SK-N-SH treated with all-trans-retinoic acid at 6 μM for 48 hours (cell line): ENCODE measurements at regions not wholly inside any gene's neighbourhood (a gene's known extent, or its start where the extent isn't known, plus 50 kb on each side); places are given as distances from the start of the nearest gene placed in this dataset.

Experiments used
- ATAC-seq: fragments of 200-7000 bp; cut with Tn5 transposase; 3 replicates; pipeline ENCODE4 v1.9.1; 2020; ENCODE audit warnings: mild to moderate bottlenecking, moderate library complexity
- ARNTL ChIP-seq: fragments of 450-650 bp; formaldehyde crosslinking; IDR thresholded peaks from 2 replicates; pipeline ENCODE4 v1.5.0; 2020; ENCODE audit warnings: low read depth, mild to moderate bottlenecking, moderate library complexity, borderline replicate concordance
- BACH2 ChIP-seq: fragments of 250-450 bp; sonication (Bioruptor Pico); IDR thresholded peaks from 2 replicates; pipeline ENCODE4 v1.9.0; 2021; ENCODE audit warnings: mild to moderate bottlenecking, borderline replicate concordance
- ESRRG ChIP-seq: fragments of 250-450 bp; sonication (Bioruptor Pico); IDR thresholded peaks from 2 replicates; pipeline ENCODE4 v1.6.1; 2021; ENCODE audit warnings: mild to moderate bottlenecking
- GLIS3 ChIP-seq: fragments of 250-450 bp; sonication (Bioruptor Pico); IDR thresholded peaks from 2 replicates; pipeline ENCODE4 v1.5.0; 2020; ENCODE audit warnings: mild to moderate bottlenecking, moderate library complexity
- ISL1 ChIP-seq: fragments of 250-450 bp; sonication (Bioruptor Pico); IDR thresholded peaks from 2 replicates; pipeline ENCODE4 v2.1.2; 2022; ENCODE audit warnings: mild to moderate bottlenecking, moderate library complexity
- OSR1 ChIP-seq: fragments of 250-450 bp; sonication (Bioruptor Pico); IDR thresholded peaks from 2 replicates; pipeline ENCODE4 v1.8.0; 2022; ENCODE audit warnings: moderate library complexity, mild to moderate bottlenecking, inconsistent platforms
- PPARA ChIP-seq: fragments of 250-450 bp; sonication (Bioruptor Pico); IDR thresholded peaks from 2 replicates; pipeline ENCODE4 v1.5.0; 2020; ENCODE audit warnings: mild to moderate bottlenecking, borderline replicate concordance
- RARB ChIP-seq: fragments of 250-450 bp; sonication (Bioruptor Pico); IDR thresholded peaks from 2 replicates; pipeline ENCODE4 v1.8.0; 2021; ENCODE audit warnings: mild to moderate bottlenecking, moderate library complexity
- SNAI2 ChIP-seq: fragments of 250-450 bp; sonication (Bioruptor Pico); IDR thresholded peaks from 2 replicates; pipeline ENCODE4 v1.5.0; 2020; ENCODE audit warnings: mild to moderate bottlenecking, moderate library complexity
- TOX ChIP-seq: fragments of 250-450 bp; sonication (Bioruptor Pico); IDR thresholded peaks from 2 replicates; pipeline ENCODE4 v1.8.0; 2021; ENCODE audit warnings: mild to moderate bottlenecking, moderate library complexity, borderline replicate concordance
- ZC3H10 ChIP-seq: fragments of 250-450 bp; sonication (Bioruptor Pico); IDR thresholded peaks from 2 replicates; pipeline ENCODE4 v1.5.1; 2021; ENCODE audit warnings: mild to moderate bottlenecking, moderate library complexity
- ZFP3 ChIP-seq: fragments of 250-450 bp; sonication (Bioruptor Pico); IDR thresholded peaks from 2 replicates; pipeline ENCODE4 v1.5.0; 2020; ENCODE audit warnings: mild to moderate bottlenecking, moderate library complexity
- ZFP30 ChIP-seq: fragments of 450-650 bp; formaldehyde crosslinking; IDR thresholded peaks from 2 replicates; pipeline ENCODE4 v1.5.0; 2022; ENCODE audit warnings: mild to moderate bottlenecking, moderate library complexity
- ZNF565 ChIP-seq: fragments of 450-650 bp; formaldehyde crosslinking; conservative IDR thresholded peaks from 2 replicates; pipeline ENCODE4 v1.5.0; 2020; ENCODE audit warnings: low read depth, mild to moderate bottlenecking, moderate library complexity
- TF ChIP-seq, protein P1 (sequence below): fragments of 250-450 bp; sonication (Bioruptor Pico); IDR thresholded peaks from 2 replicates; pipeline ENCODE4 v1.8.0; 2020; ENCODE audit warnings: mild to moderate bottlenecking, moderate library complexity, borderline replicate concordance
- TF ChIP-seq, protein P2 (sequence below): fragments of 250-450 bp; sonication (Bioruptor Pico); IDR thresholded peaks from 2 replicates; pipeline ENCODE4 v1.8.0; 2021; ENCODE audit warnings: low read depth, mild to moderate bottlenecking, moderate library complexity, borderline replicate concordance
- TF ChIP-seq, protein P3 (sequence below): fragments of 250-450 bp; sonication (Bioruptor Pico); IDR thresholded peaks from 2 replicates; pipeline ENCODE4 v1.5.1; 2020; ENCODE audit warnings: low read depth, mild to moderate bottlenecking, moderate library complexity
- TF ChIP-seq, protein P4 (sequence below): fragments of 250-450 bp; sonication (Bioruptor Pico); IDR thresholded peaks from 2 replicates; pipeline ENCODE4 v1.5.0; 2020; ENCODE audit warnings: mild to moderate bottlenecking, moderate library complexity

DNA sequence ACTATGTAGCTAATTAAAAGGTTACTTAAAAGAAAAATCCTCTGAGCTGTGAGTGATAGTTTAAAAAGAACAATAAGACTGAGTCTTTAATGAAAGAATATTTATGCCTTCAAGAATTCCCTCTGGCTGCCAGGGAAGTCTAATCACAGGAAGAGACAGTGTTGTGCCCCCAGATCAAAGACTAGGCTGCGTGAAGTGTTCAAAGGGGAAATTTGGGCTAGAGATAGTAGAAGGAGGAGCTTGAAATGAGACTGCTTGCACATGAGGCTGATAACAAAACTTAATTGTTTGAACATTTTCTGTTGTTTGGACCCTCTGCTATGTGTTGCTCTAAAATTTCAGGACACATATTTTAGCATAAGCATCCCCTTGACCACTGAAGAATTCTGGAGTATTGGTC, 99.7 kb upstream of the MTNR1B start:
- no peak for TF ChIP-seq ZFP3 (CRISPR knock-in tag)
- TF ChIP-seq, protein P1, sequence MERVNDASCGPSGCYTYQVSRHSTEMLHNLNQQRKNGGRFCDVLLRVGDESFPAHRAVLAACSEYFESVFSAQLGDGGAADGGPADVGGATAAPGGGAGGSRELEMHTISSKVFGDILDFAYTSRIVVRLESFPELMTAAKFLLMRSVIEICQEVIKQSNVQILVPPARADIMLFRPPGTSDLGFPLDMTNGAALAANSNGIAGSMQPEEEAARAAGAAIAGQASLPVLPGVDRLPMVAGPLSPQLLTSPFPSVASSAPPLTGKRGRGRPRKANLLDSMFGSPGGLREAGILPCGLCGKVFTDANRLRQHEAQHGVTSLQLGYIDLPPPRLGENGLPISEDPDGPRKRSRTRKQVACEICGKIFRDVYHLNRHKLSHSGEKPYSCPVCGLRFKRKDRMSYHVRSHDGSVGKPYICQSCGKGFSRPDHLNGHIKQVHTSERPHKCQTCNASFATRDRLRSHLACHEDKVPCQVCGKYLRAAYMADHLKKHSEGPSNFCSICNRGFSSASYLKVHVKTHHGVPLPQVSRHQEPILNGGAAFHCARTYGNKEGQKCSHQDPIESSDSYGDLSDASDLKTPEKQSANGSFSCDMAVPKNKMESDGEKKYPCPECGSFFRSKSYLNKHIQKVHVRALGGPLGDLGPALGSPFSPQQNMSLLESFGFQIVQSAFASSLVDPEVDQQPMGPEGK (CRISPR knock-in tag): no peak
- no peak for TF ChIP-seq ZC3H10 (CRISPR knock-in tag)
- TF ChIP-seq, protein P2, sequence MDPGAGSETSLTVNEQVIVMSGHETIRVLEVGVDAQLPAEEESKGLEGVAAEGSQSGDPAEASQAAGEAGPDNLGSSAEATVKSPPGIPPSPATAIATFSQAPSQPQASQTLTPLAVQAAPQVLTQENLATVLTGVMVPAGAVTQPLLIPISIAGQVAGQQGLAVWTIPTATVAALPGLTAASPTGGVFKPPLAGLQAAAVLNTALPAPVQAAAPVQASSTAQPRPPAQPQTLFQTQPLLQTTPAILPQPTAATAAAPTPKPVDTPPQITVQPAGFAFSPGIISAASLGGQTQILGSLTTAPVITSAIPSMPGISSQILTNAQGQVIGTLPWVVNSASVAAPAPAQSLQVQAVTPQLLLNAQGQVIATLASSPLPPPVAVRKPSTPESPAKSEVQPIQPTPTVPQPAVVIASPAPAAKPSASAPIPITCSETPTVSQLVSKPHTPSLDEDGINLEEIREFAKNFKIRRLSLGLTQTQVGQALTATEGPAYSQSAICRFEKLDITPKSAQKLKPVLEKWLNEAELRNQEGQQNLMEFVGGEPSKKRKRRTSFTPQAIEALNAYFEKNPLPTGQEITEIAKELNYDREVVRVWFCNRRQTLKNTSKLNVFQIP (CRISPR knock-in tag): no peak
- no peak for TF ChIP-seq PPARA (CRISPR knock-in tag)
- no peak for TF ChIP-seq ARNTL (CRISPR knock-in tag)
- no peak for TF ChIP-seq BACH2 (CRISPR knock-in tag)
- no peak for TF ChIP-seq TOX
- TF ChIP-seq, protein P3, sequence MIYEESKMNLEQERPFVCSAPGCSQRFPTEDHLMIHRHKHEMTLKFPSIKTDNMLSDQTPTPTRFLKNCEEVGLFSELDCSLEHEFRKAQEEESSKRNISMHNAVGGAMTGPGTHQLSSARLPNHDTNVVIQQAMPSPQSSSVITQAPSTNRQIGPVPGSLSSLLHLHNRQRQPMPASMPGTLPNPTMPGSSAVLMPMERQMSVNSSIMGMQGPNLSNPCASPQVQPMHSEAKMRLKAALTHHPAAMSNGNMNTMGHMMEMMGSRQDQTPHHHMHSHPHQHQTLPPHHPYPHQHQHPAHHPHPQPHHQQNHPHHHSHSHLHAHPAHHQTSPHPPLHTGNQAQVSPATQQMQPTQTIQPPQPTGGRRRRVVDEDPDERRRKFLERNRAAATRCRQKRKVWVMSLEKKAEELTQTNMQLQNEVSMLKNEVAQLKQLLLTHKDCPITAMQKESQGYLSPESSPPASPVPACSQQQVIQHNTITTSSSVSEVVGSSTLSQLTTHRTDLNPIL (CRISPR knock-in tag): no peak
- TF ChIP-seq, protein P4, sequence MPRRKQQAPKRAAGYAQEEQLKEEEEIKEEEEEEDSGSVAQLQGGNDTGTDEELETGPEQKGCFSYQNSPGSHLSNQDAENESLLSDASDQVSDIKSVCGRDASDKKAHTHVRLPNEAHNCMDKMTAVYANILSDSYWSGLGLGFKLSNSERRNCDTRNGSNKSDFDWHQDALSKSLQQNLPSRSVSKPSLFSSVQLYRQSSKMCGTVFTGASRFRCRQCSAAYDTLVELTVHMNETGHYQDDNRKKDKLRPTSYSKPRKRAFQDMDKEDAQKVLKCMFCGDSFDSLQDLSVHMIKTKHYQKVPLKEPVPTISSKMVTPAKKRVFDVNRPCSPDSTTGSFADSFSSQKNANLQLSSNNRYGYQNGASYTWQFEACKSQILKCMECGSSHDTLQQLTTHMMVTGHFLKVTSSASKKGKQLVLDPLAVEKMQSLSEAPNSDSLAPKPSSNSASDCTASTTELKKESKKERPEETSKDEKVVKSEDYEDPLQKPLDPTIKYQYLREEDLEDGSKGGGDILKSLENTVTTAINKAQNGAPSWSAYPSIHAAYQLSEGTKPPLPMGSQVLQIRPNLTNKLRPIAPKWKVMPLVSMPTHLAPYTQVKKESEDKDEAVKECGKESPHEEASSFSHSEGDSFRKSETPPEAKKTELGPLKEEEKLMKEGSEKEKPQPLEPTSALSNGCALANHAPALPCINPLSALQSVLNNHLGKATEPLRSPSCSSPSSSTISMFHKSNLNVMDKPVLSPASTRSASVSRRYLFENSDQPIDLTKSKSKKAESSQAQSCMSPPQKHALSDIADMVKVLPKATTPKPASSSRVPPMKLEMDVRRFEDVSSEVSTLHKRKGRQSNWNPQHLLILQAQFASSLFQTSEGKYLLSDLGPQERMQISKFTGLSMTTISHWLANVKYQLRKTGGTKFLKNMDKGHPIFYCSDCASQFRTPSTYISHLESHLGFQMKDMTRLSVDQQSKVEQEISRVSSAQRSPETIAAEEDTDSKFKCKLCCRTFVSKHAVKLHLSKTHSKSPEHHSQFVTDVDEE (CRISPR knock-in tag): no peak
- ATAC-seq: no peak

DNA sequence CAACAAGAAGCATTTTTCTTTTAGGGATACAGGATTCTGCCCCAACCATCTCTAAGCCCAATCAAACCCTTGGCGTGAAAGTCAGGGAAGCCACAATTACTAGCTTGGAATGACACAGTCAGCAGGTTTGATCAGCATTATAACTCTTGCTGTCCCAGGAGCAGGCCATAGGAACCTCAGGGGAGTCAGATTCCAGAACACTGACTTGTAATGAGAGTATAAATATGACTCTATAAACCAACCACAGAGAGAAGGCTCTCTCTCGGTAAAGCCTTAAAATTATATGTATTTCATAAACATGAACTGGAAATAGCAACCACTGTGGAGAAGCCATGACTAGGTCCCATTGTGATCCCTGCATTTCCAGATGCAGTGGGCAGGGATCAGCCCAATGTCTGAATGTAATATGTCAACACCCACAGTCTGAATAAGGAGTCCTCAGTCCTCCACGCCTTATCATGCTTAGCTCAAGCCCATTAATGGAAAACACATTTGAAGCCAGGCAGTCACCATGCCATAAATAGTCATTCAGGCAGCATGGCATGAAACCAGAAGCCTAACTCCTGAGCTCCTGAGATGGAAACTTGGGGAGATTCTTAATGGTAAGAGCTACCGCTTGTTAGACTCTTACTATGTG, 99.1 kb upstream of the MTNR1B start:
- no peak for ATAC-seq
- TF ChIP-seq GLIS3 (CRISPR knock-in tag): no peak
- no peak for TF ChIP-seq ISL1 (CRISPR knock-in tag)
- TF ChIP-seq TOX: no peak
- TF ChIP-seq ESRRG (CRISPR knock-in tag): no peak
- TF ChIP-seq OSR1: no peak
- TF ChIP-seq, protein P4 (CRISPR knock-in tag): no peak
- no peak for TF ChIP-seq ZFP3 (CRISPR knock-in tag)
- no peak for TF ChIP-seq ZNF565
- TF ChIP-seq, protein P2 (CRISPR knock-in tag): no peak
- TF ChIP-seq, protein P1 (CRISPR knock-in tag): no peak
- TF ChIP-seq ZC3H10 (CRISPR knock-in tag): no peak
- TF ChIP-seq SNAI2 (CRISPR knock-in tag): no peak
- no peak for TF ChIP-seq ZFP30 (CRISPR knock-in tag)
- TF ChIP-seq BACH2 (CRISPR knock-in tag): no peak
- no peak for TF ChIP-seq ARNTL (CRISPR knock-in tag)
- TF ChIP-seq RARB (CRISPR knock-in tag): no peak
